K562 (cell line): ENCODE measurements at regions not wholly inside any gene's neighbourhood (a gene's known extent, or its start where the extent isn't known, plus 50 kb on each side); places are given as distances from the start of the nearest gene placed in this dataset.

Experiments
- JUN ChIP-seq, 2 experiments: sonication (generic) in 1 of 2; formaldehyde crosslinking in 1 of 2; IDR thresholded peaks; 2 replicates each; pipeline versions ENCODE4 v1.6.1 to v1.8.0; 2012 to 2022; ENCODE audit warnings: borderline replicate concordance in 2 of 2, mild to moderate bottlenecking in 2 of 2, improper control_type of control experiment in 1 of 2, low read depth in 1 of 2, low read length in 1 of 2, missing genetic modification reagents in 1 of 2
- ZNF584 ChIP-seq: fragments of 200-800 bp; sonication (Bioruptor generic); IDR thresholded peaks from 2 replicates; pipeline ENCODE4 v1.6.1; 2016; ENCODE audit warnings: low read depth, mild to moderate bottlenecking, missing genetic modification characterization, missing compliant biosample characterization
- TF ChIP-seq, protein P1 (sequence below): fragments of 450-650 bp; IDR thresholded peaks from 2 replicates; pipeline ENCODE4 v1.6.1; 2016; ENCODE audit warnings: mild to moderate bottlenecking, moderate library complexity
- TF ChIP-seq, protein P2 (sequence below): fragments of 250-450 bp; sonication (Bioruptor Pico); IDR thresholded peaks from 2 replicates; pipeline ENCODE4 v1.8.0; 2022; ENCODE audit warnings: moderate library complexity, mild to moderate bottlenecking, inconsistent platforms

GRCh38 chr1:221839782-221840395 is 98.0 kb upstream of the DUSP10 start (continued):
- TF ChIP-seq, protein P1, sequence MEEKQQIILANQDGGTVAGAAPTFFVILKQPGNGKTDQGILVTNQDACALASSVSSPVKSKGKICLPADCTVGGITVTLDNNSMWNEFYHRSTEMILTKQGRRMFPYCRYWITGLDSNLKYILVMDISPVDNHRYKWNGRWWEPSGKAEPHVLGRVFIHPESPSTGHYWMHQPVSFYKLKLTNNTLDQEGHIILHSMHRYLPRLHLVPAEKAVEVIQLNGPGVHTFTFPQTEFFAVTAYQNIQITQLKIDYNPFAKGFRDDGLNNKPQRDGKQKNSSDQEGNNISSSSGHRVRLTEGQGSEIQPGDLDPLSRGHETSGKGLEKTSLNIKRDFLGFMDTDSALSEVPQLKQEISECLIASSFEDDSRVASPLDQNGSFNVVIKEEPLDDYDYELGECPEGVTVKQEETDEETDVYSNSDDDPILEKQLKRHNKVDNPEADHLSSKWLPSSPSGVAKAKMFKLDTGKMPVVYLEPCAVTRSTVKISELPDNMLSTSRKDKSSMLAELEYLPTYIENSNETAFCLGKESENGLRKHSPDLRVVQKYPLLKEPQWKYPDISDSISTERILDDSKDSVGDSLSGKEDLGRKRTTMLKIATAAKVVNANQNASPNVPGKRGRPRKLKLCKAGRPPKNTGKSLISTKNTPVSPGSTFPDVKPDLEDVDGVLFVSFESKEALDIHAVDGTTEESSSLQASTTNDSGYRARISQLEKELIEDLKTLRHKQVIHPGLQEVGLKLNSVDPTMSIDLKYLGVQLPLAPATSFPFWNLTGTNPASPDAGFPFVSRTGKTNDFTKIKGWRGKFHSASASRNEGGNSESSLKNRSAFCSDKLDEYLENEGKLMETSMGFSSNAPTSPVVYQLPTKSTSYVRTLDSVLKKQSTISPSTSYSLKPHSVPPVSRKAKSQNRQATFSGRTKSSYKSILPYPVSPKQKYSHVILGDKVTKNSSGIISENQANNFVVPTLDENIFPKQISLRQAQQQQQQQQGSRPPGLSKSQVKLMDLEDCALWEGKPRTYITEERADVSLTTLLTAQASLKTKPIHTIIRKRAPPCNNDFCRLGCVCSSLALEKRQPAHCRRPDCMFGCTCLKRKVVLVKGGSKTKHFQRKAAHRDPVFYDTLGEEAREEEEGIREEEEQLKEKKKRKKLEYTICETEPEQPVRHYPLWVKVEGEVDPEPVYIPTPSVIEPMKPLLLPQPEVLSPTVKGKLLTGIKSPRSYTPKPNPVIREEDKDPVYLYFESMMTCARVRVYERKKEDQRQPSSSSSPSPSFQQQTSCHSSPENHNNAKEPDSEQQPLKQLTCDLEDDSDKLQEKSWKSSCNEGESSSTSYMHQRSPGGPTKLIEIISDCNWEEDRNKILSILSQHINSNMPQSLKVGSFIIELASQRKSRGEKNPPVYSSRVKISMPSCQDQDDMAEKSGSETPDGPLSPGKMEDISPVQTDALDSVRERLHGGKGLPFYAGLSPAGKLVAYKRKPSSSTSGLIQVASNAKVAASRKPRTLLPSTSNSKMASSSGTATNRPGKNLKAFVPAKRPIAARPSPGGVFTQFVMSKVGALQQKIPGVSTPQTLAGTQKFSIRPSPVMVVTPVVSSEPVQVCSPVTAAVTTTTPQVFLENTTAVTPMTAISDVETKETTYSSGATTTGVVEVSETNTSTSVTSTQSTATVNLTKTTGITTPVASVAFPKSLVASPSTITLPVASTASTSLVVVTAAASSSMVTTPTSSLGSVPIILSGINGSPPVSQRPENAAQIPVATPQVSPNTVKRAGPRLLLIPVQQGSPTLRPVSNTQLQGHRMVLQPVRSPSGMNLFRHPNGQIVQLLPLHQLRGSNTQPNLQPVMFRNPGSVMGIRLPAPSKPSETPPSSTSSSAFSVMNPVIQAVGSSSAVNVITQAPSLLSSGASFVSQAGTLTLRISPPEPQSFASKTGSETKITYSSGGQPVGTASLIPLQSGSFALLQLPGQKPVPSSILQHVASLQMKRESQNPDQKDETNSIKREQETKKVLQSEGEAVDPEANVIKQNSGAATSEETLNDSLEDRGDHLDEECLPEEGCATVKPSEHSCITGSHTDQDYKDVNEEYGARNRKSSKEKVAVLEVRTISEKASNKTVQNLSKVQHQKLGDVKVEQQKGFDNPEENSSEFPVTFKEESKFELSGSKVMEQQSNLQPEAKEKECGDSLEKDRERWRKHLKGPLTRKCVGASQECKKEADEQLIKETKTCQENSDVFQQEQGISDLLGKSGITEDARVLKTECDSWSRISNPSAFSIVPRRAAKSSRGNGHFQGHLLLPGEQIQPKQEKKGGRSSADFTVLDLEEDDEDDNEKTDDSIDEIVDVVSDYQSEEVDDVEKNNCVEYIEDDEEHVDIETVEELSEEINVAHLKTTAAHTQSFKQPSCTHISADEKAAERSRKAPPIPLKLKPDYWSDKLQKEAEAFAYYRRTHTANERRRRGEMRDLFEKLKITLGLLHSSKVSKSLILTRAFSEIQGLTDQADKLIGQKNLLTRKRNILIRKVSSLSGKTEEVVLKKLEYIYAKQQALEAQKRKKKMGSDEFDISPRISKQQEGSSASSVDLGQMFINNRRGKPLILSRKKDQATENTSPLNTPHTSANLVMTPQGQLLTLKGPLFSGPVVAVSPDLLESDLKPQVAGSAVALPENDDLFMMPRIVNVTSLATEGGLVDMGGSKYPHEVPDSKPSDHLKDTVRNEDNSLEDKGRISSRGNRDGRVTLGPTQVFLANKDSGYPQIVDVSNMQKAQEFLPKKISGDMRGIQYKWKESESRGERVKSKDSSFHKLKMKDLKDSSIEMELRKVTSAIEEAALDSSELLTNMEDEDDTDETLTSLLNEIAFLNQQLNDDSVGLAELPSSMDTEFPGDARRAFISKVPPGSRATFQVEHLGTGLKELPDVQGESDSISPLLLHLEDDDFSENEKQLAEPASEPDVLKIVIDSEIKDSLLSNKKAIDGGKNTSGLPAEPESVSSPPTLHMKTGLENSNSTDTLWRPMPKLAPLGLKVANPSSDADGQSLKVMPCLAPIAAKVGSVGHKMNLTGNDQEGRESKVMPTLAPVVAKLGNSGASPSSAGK: peak; percentile 63
- TF ChIP-seq, protein P2, sequence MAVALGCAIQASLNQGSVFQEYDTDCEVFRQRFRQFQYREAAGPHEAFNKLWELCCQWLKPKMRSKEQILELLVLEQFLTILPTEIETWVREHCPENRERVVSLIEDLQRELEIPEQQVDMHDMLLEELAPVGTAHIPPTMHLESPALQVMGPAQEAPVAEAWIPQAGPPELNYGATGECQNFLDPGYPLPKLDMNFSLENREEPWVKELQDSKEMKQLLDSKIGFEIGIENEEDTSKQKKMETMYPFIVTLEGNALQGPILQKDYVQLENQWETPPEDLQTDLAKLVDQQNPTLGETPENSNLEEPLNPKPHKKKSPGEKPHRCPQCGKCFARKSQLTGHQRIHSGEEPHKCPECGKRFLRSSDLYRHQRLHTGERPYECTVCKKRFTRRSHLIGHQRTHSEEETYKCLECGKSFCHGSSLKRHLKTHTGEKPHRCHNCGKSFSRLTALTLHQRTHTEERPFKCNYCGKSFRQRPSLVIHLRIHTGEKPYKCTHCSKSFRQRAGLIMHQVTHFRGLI (CRISPR knock-in tag): no peak
- TF ChIP-seq ZNF584 (CRISPR knock-in tag) (peak; percentile 54; the same call in 1 of the 2 replicates), JUN (IDR thresholded peaks at IDR 0.05; ENCODE audit: borderline replicate concordance, low read depth, low read length) (peak; percentile 54; the same call in 1 of the 2 replicates), JUN (CRISPR knock-in tag; IDR thresholded peaks at IDR 0.05; ENCODE audit: borderline replicate concordance) (no peak)
